Activated naive CD8-positive, alpha-beta T cell treated with anti-CD3 and anti-CD28 coated beads, Interleukin-2, amount 50 U/mL, for 24 hours (primary cell): ENCODE measurements at regions not wholly inside any gene's neighbourhood (a gene's known extent, or its start where the extent isn't known, plus 50 kb on each side); places are given as distances from the start of the nearest gene placed in this dataset.
"Not testable (repeated sequence)": the region's sequence is repeated elsewhere in the genome, so short reads cannot be mapped to it uniquely, and the experiment has no call there.

Experiments used
- ATAC-seq: fragments of 150-1000 bp; cut with Tn5 transposase; one replicate; pipeline ENCODE4 v1.10.0; 2021
- DNase-seq: peaks from one replicate; pipeline ENCODE4 v3.0.0; 2021
- H3K27ac Mint-ChIP-seq: one replicate; pipeline ENCODE4 v1.8.0; 2021; ENCODE audit warnings: mild to moderate bottlenecking, mixed read lengths
- H3K27me3 Mint-ChIP-seq: one replicate; pipeline ENCODE4 v1.8.0; 2021; ENCODE audit warnings: mixed read lengths
- H3K36me3 Mint-ChIP-seq: one replicate; pipeline ENCODE4 v1.8.0; 2021; ENCODE audit warnings: low read depth, mixed read lengths
- H3K4me1 Mint-ChIP-seq: one replicate; pipeline ENCODE4 v1.8.0; 2021; ENCODE audit warnings: mixed read lengths
- H3K4me3 Mint-ChIP-seq: one replicate; pipeline ENCODE4 v1.8.0; 2021; ENCODE audit warnings: mild to moderate bottlenecking, moderate library complexity, mixed read lengths
- H3K9me3 Mint-ChIP-seq: one replicate; pipeline ENCODE4 v1.8.0; 2021; ENCODE audit warnings: mixed read lengths

GRCh38 chr1:209106237-209106741 lies 477.2 kb upstream of the CAMK1G start:
- Mint-ChIP-seq H3K27ac (no peak overlapping the region), H3K4me3 (no peak overlapping the region), H3K4me1 (no peaks in the 10 kb centered on the region), H3K27me3 (peaks cover 5% of the 10 kb centered on the region), H3K9me3 (no peaks in the 10 kb centered on the region), H3K36me3 (no peaks in the 10 kb centered on the region)
- ATAC-seq (no peak), DNase-seq (no peak)

GRCh38 chr1:209106861-209107260 lies 476.7 kb upstream of the CAMK1G start:
- ATAC-seq (no peak), DNase-seq (no peak)
- Mint-ChIP-seq H3K4me3 (no peak overlapping the region), H3K27me3 (peaks cover 5% of the 10 kb centered on the region), H3K4me1 (no peaks in the 10 kb centered on the region), H3K36me3 (no peaks in the 10 kb centered on the region), H3K9me3 (no peaks in the 10 kb centered on the region), H3K27ac (no peak overlapping the region)

GRCh38 chr1:209107535-209107934 lies 476.0 kb upstream of the CAMK1G start:
- ATAC-seq (no peak), DNase-seq (no peak)
- Mint-ChIP-seq H3K36me3 (no peaks in the 10 kb centered on the region), H3K4me3 (no peak overlapping the region), H3K4me1 (no peaks in the 10 kb centered on the region), H3K27ac (no peak overlapping the region), H3K9me3 (no peaks in the 10 kb centered on the region), H3K27me3 (peaks cover 3% of the 10 kb centered on the region)

GRCh38 chr1:209109001-209109785 lies 474.3 kb upstream of the CAMK1G start:
- Mint-ChIP-seq H3K4me1 (no peaks in the 10 kb centered on the region), H3K36me3 (no peaks in the 10 kb centered on the region), H3K4me3 (no peak overlapping the region), H3K27me3 (peaks cover 3% of the 10 kb centered on the region), H3K9me3 (no peaks in the 10 kb centered on the region), H3K27ac (no peak overlapping the region)
- ATAC-seq (no peak), DNase-seq (no peak)

- Mint-ChIP-seq H3K4me3 (no peak overlapping the region), H3K27ac (no peak overlapping the region), H3K27me3 (peaks cover 6% of the 10 kb centered on the region), H3K36me3 (no peaks in the 10 kb centered on the region), H3K9me3 (no peaks in the 10 kb centered on the region), H3K4me1 (no peaks in the 10 kb centered on the region)
- no peak for ATAC-seq
- DNase-seq = no peak
Measured at GRCh38 chr1:209113521-209113920, 470.0 kb upstream of the CAMK1G start.

- Mint-ChIP-seq H3K36me3 (no peaks in the 10 kb centered on the region), H3K27me3 (peaks cover 2% of the 10 kb centered on the region), H3K9me3 (no peaks in the 10 kb centered on the region), H3K27ac (no peak overlapping the region), H3K4me3 (no peak overlapping the region), H3K4me1 (no peaks in the 10 kb centered on the region)
- ATAC-seq (no peak), DNase-seq (no peak)
Measured at GRCh38 chr1:209116705-209117104, 466.8 kb upstream of the CAMK1G start.

- Mint-ChIP-seq H3K4me1 (no peaks in the 10 kb centered on the region), H3K4me3 (no peak overlapping the region), H3K27me3 (no peaks in the 10 kb centered on the region), H3K36me3 (no peaks in the 10 kb centered on the region), H3K27ac (no peak overlapping the region), H3K9me3 (peaks cover 5% of the 10 kb centered on the region)
- ATAC-seq = no peak
- no peak for DNase-seq
Measured at GRCh38 chr1:209123601-209124000, 459.9 kb upstream of the CAMK1G start.

GRCh38 chr1:209129091-209129490 lies 454.4 kb upstream of the CAMK1G start:
- not testable (repeated sequence) for H3K27me3 Mint-ChIP-seq, H3K9me3 Mint-ChIP-seq, H3K36me3 Mint-ChIP-seq, H3K4me1 Mint-ChIP-seq, DNase-seq, H3K4me3 Mint-ChIP-seq, H3K27ac Mint-ChIP-seq, ATAC-seq

GRCh38 chr1:209130886-209131285 lies 452.6 kb upstream of the CAMK1G start:
- Mint-ChIP-seq H3K4me3 (no peak overlapping the region), H3K27me3 (no peaks in the 10 kb centered on the region), H3K9me3 (peaks cover 11% of the 10 kb centered on the region), H3K4me1 (no peaks in the 10 kb centered on the region), H3K27ac (no peak overlapping the region), H3K36me3 (no peaks in the 10 kb centered on the region)
- no peak for ATAC-seq
- DNase-seq = no peak

GRCh38 chr1:209132736-209133467 lies 450.6 kb upstream of the CAMK1G start:
- H3K4me1 Mint-ChIP-seq = no peaks in the 10 kb centered on the region
- H3K4me3 Mint-ChIP-seq = no peak overlapping the region
- H3K27me3 Mint-ChIP-seq = no peaks in the 10 kb centered on the region
- ATAC-seq (no peak), DNase-seq (no peak)
- peaks cover 6% of the 10 kb centered on the region for H3K9me3 Mint-ChIP-seq
- H3K27ac Mint-ChIP-seq = no peak overlapping the region
- H3K36me3 Mint-ChIP-seq = no peaks in the 10 kb centered on the region

- Mint-ChIP-seq H3K4me3 (no peak overlapping the region), H3K27ac (no peak overlapping the region), H3K9me3 (peaks cover 6% of the 10 kb centered on the region), H3K27me3 (no peaks in the 10 kb centered on the region), H3K36me3 (no peaks in the 10 kb centered on the region), H3K4me1 (no peaks in the 10 kb centered on the region)
- ATAC-seq (no peak), DNase-seq (no peak)
Measured at GRCh38 chr1:209134001-209134400, 449.5 kb upstream of the CAMK1G start.

- no peak overlapping the region for H3K27ac Mint-ChIP-seq
- no peaks in the 10 kb centered on the region for H3K36me3 Mint-ChIP-seq
- no peaks in the 10 kb centered on the region for H3K4me1 Mint-ChIP-seq
- DNase-seq (no peak), ATAC-seq (no peak)
- no peak overlapping the region for H3K4me3 Mint-ChIP-seq
- no peaks in the 10 kb centered on the region for H3K27me3 Mint-ChIP-seq
- peaks cover 5% of the 10 kb centered on the region for H3K9me3 Mint-ChIP-seq
Measured at GRCh38 chr1:209143916-209144315, 439.6 kb upstream of the CAMK1G start.

GRCh38 chr1:209150114-209150513 lies 433.4 kb upstream of the CAMK1G start:
- H3K9me3 Mint-ChIP-seq = peaks cover 4% of the 10 kb centered on the region
- no peaks in the 10 kb centered on the region for H3K4me1 Mint-ChIP-seq
- DNase-seq (no peak), ATAC-seq (no peak)
- no peaks in the 10 kb centered on the region for H3K27me3 Mint-ChIP-seq
- no peaks in the 10 kb centered on the region for H3K36me3 Mint-ChIP-seq
- no peak overlapping the region for H3K27ac Mint-ChIP-seq
- no peak overlapping the region for H3K4me3 Mint-ChIP-seq

GRCh38 chr1:209153411-209153810 lies 430.1 kb upstream of the CAMK1G start:
- no peak for DNase-seq
- no peak for ATAC-seq
- H3K4me1 Mint-ChIP-seq = no peaks in the 10 kb centered on the region
- H3K27me3 Mint-ChIP-seq = no peaks in the 10 kb centered on the region
- H3K9me3 Mint-ChIP-seq = peaks cover 4% of the 10 kb centered on the region
- H3K27ac Mint-ChIP-seq = no peak overlapping the region
- no peak overlapping the region for H3K4me3 Mint-ChIP-seq
- H3K36me3 Mint-ChIP-seq = no peaks in the 10 kb centered on the region

GRCh38 chr1:209154912-209155311 lies 428.6 kb upstream of the CAMK1G start:
- ATAC-seq (no peak), DNase-seq (no peak)
- Mint-ChIP-seq H3K4me3 (no peak overlapping the region), H3K27me3 (no peaks in the 10 kb centered on the region), H3K9me3 (no peaks in the 10 kb centered on the region), H3K27ac (no peak overlapping the region), H3K4me1 (no peaks in the 10 kb centered on the region), H3K36me3 (no peaks in the 10 kb centered on the region)
